ENCODE measurements at regions not wholly inside any gene's neighbourhood (a gene's known extent, or its start where the extent isn't known, plus 50 kb on each side); places are given as distances from the start of the nearest gene placed in this dataset.

- Histone ChIP-seq H3K14ac (ENCODE audit: insufficient read length) (no peak overlapping the region), H2AFZ (ENCODE audit: low read length) (no peak overlapping the region), H3K27ac (ENCODE audit: low read depth, low read length) (no peak overlapping the region), H3K9me3 (ENCODE audit: insufficient read depth in 2 of 2, low read depth in 1 of 2, low read length in 1 of 2) (no peaks in the 10 kb centered on the region), H3K56ac (replicated peaks; ENCODE audit: insufficient read length, low read depth, low read length) (no peak overlapping the region), H4K20me1 (replicated peaks in 1 of 2; ENCODE audit: control insufficient read depth in 1 of 2, insufficient read depth in 2 of 2, low read length in 2 of 2) (peaks cover 0 to 2% of the 10 kb centered on the region in 2 experiments), H3K36me3 (ENCODE audit: control insufficient read depth in 2 of 4, insufficient read depth in 4 of 4, low read length in 3 of 4) (no peaks in the 10 kb centered on the region), H3K4me2 (ENCODE audit: insufficient read depth in 1 of 2, low read depth in 2 of 2, low read length in 2 of 2) (no peak overlapping the region), H2BK15ac (ENCODE audit: low read length) (no peak overlapping the region), H3K27me3 (replicated peaks in 1 of 4; ENCODE audit: control insufficient read depth in 3 of 4, extremely low read depth in 1 of 4, insufficient read depth in 3 of 4, low read length in 3 of 4) (no peaks in the 10 kb centered on the region), H3K18ac (ENCODE audit: extremely low read depth, low read length) (no peak overlapping the region), H4K8ac (ENCODE audit: extremely low read depth, insufficient read depth, low read length) (no peak overlapping the region), H2AK5ac (ENCODE audit: low read depth, low read length) (no peak overlapping the region), H3K4me1 (replicated peaks in 1 of 4; ENCODE audit: control insufficient read depth in 3 of 4, insufficient read depth in 4 of 4, low read length in 3 of 4) (peaks cover 0 to 2% (median 0%) of the 10 kb centered on the region in 4 experiments; a peak in 1 of 7 replicates), H2BK120ac (replicated peaks; ENCODE audit: low read depth, low read length) (no peak overlapping the region), H3K4me3 (ENCODE audit: extremely low read depth in 1 of 4, insufficient read depth in 2 of 4, low read depth in 3 of 4, low read length in 4 of 4) (no peak overlapping the region), H3K23me2 (ENCODE audit: low read depth, low read length) (no peaks in the 10 kb centered on the region; the same call in 1 of the 2 replicates), H3K79me1 (ENCODE audit: low read depth, low read length) (no peaks in the 10 kb centered on the region), H3K9ac (replicated peaks in 1 of 4; ENCODE audit: extremely low read depth in 1 of 4, low read depth in 3 of 4, low read length in 3 of 4) (no peak overlapping the region), H2BK5ac (ENCODE audit: low read depth, low read length) (no peak overlapping the region), H2BK12ac (ENCODE audit: low read depth, low read length) (no peak overlapping the region), H4K5ac (ENCODE audit: insufficient read length, low read depth, low read length) (no peak overlapping the region), H3K4ac (replicated peaks; ENCODE audit: insufficient read length, low read depth, low read length) (no peak overlapping the region), H2BK20ac (ENCODE audit: low read length) (no peak overlapping the region), H3K23ac (ENCODE audit: insufficient read length) (no peak overlapping the region), H4K91ac (replicated peaks; ENCODE audit: insufficient read length, low read length) (no peak overlapping the region), H3K79me2 (ENCODE audit: control insufficient read depth in 1 of 2, insufficient read depth in 2 of 2, low read length in 2 of 2) (no peaks in the 10 kb centered on the region)
- no peak for FAIRE-seq
- TF ChIP-seq CHD2 (IDR thresholded peaks at IDR 0.05; ENCODE audit: low read length) = no peak
- no peak for TF ChIP-seq CHD1 (IDR thresholded peaks at IDR 0.05; ENCODE audit: low read depth, low read length)
- TF ChIP-seq FOSL1 (IDR thresholded peaks at IDR 0.05; ENCODE audit: insufficient read depth, low read depth, low read length) = no peak
- no peak for TF ChIP-seq E2F6 (IDR thresholded peaks at IDR 0.05)
- TF ChIP-seq CREB1 (IDR thresholded peaks at IDR 0.05) = no peak
- CTCF ChIA-PET (ENCODE audit: partially characterized antibody) = interaction anchor here (1.2 kb wide), 1 partner anchor 16 kb away, joined by 3 read pairs; no protein-coding TSS in a partner anchor
- no peak for DNase-seq (ENCODE audit: low read depth in 1 of 2, low spot score in 2 of 2)
- WGBS, 2 experiments (ENCODE audit: extremely low coverage in 1 of 2, insufficient coverage in 1 of 2, insufficient read length in 1 of 2, insufficient replicate concordance in 2 of 2, low coverage in 1 of 2, low lambda C conversion rate in 2 of 2, missing lambda C conversion rate in 1 of 2) = 78% methylated on average over 5 of the region's 5 CpGs; no CpG with 5 or more reads in 1 of the 2 experiments
- POLR2A ChIA-PET (ENCODE audit: partially characterized antibody) = no interaction called here
These were observed 414.0 kb downstream of the TLE4 start for GRCh38 chr9:79985772-79986171.
